NCI-H2107 treated with DMSO at 0.1 percent for 48 hours (cell line): ENCODE measurements at regions not wholly inside any gene's neighbourhood (a gene's known extent, or its start where the extent isn't known, plus 50 kb on each side); places are given as distances from the start of the nearest gene placed in this dataset.
A peak's percentile ranks its signal among the peaks of the same experiment; 100 is the strongest.

Experiments used
- DNase-seq: peaks from one replicate; lab custom pipeline; 2025; ENCODE audit not compliant: unreplicated experiment; lab: John Stamatoyannopoulos, UW

GRCh38 chr11:112835591-112836255 lies 125.5 kb upstream of the NCAM1 start:
- DNase-seq = no peak

GRCh38 chr11:112836256-112836602 lies 125.0 kb upstream of the NCAM1 start:
- DNase-seq = no peak

GRCh38 chr11:112837162-112837826 lies 123.9 kb upstream of the NCAM1 start:
- DNase-seq = peak; percentile 7

- DNase-seq = no peak
Measured at GRCh38 chr11:112839051-112839450, 122.2 kb upstream of the NCAM1 start.

GRCh38 chr11:112841729-112842128 lies 119.5 kb upstream of the NCAM1 start:
- DNase-seq = no peak

GRCh38 chr11:112842151-112842550 lies 119.1 kb upstream of the NCAM1 start:
- no peak for DNase-seq

GRCh38 chr11:112844517-112844916 lies 116.7 kb upstream of the NCAM1 start:
- DNase-seq = no peak

GRCh38 chr11:112847568-112847967 lies 113.7 kb upstream of the NCAM1 start:
- no peak for DNase-seq

- DNase-seq = no peak
Measured at GRCh38 chr11:112852143-112852866, 108.9 kb upstream of the NCAM1 start.

- DNase-seq = no peak
Measured at GRCh38 chr11:112856133-112856532, 105.1 kb upstream of the NCAM1 start.

- no peak for DNase-seq
Measured at GRCh38 chr11:112856591-112856990, 104.6 kb upstream of the NCAM1 start.

- DNase-seq = no peak
Measured at GRCh38 chr11:112858289-112859023, 102.8 kb upstream of the NCAM1 start.

GRCh38 chr11:112859787-112860186 lies 101.4 kb upstream of the NCAM1 start:
- no peak for DNase-seq

GRCh38 chr11:112861356-112861755 lies 99.9 kb upstream of the NCAM1 start:
- DNase-seq = no peak

GRCh38 chr11:112863305-112863704 lies 97.9 kb upstream of the NCAM1 start:
- DNase-seq = no peak

GRCh38 chr11:112864672-112865071 lies 96.5 kb upstream of the NCAM1 start:
- DNase-seq = no peak

- DNase-seq = no peak
Measured at GRCh38 chr11:112871909-112872500, 89.2 kb upstream of the NCAM1 start.

GRCh38 chr11:112874980-112875379 lies 86.2 kb upstream of the NCAM1 start:
- no peak for DNase-seq

GRCh38 chr11:112877581-112877980 lies 83.6 kb upstream of the NCAM1 start:
- DNase-seq = no peak

GRCh38 chr11:112878033-112878601 lies 83.1 kb upstream of the NCAM1 start:
- no peak for DNase-seq

- no peak for DNase-seq
Measured at GRCh38 chr11:112880495-112880894, 80.7 kb upstream of the NCAM1 start.
